ENCODE measurements at regions not wholly inside any gene's neighbourhood (a gene's known extent, or its start where the extent isn't known, plus 50 kb on each side); places are given as distances from the start of the nearest gene placed in this dataset.
"Not testable (repeated sequence)": the region's sequence is repeated elsewhere in the genome, so short reads cannot be mapped to it uniquely, and the experiment has no call there.

GRCh38 chrX:103904301-103904700 lies 58.1 kb upstream of the TMSB15B start:
- ChIA-PET POLR2A (no interaction called here), CTCF (no interaction called here)
- H3K9ac ChIP-seq (replicated peaks; ENCODE audit: extremely low read depth, insufficient read depth, low read length), result no peak overlapping the region
- H3K27me3 ChIP-seq (ENCODE audit: control insufficient read depth in 2 of 2, insufficient read depth in 2 of 2, low read length in 2 of 2), result no peaks in the 10 kb centered on the region
- H3K4me2 ChIP-seq (ENCODE audit: insufficient read depth, low read length), result no peak overlapping the region
- H4K20me1 ChIP-seq (replicated peaks; ENCODE audit: control insufficient read depth, extremely low read depth, insufficient read depth, low read length), result no peaks in the 10 kb centered on the region
- H3K4me3 ChIP-seq (replicated peaks in 1 of 3; ENCODE audit: insufficient read depth in 1 of 3, low read depth in 1 of 3, low read length in 3 of 3), result no peak overlapping the region
- no peaks in the 10 kb centered on the region for H3K36me3 ChIP-seq (ENCODE audit: control insufficient read depth in 2 of 2, extremely low read depth in 1 of 2, insufficient read depth in 2 of 2, low read length in 2 of 2)
- H2AFZ ChIP-seq (ENCODE audit: low read depth, low read length), result no peak overlapping the region
- no peaks in the 10 kb centered on the region for H3K9me1 ChIP-seq (replicated peaks; ENCODE audit: control insufficient read depth, extremely low read depth, insufficient read depth, low read length)
- no peak for TF ChIP-seq MAX (IDR thresholded peaks at IDR 0.05; ENCODE audit: insufficient read depth, insufficient read length)
- no peak for TF ChIP-seq MYC (IDR thresholded peaks at IDR 0.05; ENCODE audit: low read depth, low read length)
- no peak for TF ChIP-seq CTCF (IDR thresholded peaks at IDR 0.05; ENCODE audit: extremely low read depth in 1 of 2, insufficient read depth in 1 of 2, low read depth in 1 of 2, low read length in 2 of 2)
- no peak for TF ChIP-seq POLR2AphosphoS5 (IDR thresholded peaks at IDR 0.05; ENCODE audit: insufficient read depth, low read depth, low read length)
- TF ChIP-seq JUN (IDR thresholded peaks at IDR 0.05; ENCODE audit: borderline replicate concordance, insufficient read depth, insufficient read length, low read depth), result no peak
- TF ChIP-seq FOS (IDR thresholded peaks at IDR 0.05; ENCODE audit: borderline replicate concordance, insufficient read depth, low read length), result no peak
- TF ChIP-seq EZH2 (IDR thresholded peaks at IDR 0.05; ENCODE audit: borderline replicate concordance, low read depth, low read length, severe bottlenecking), result no peak
- no peak for TF ChIP-seq GATA2 (IDR thresholded peaks at IDR 0.05; ENCODE audit: insufficient read depth, insufficient read length, low read depth, low read length)
- TF ChIP-seq POLR2A (IDR thresholded peaks at IDR 0.05; ENCODE audit: low read depth, low read length), result no peak
- dilution Hi-C loops (cut with MboI; ENCODE audit: extremely low pct_ligation_motif_present, low sequenced_read_pairs) (no loop called here), intact Hi-C loops (cut with micrococcal nuclease) (no loop called here)
- no peaks in the 10 kb centered on the region for H3K79me2 ChIP-seq (ENCODE audit: control insufficient read depth, insufficient read depth, low read length)
- DNase-seq (ENCODE audit: low read depth, low spot score), result no peak
- FAIRE-seq, result no peak
- no TSS peak for BruUV-seq (replicated peaks)
- no peaks in the 10 kb centered on the region for H3K9me3 ChIP-seq (replicated peaks; ENCODE audit: control insufficient read depth, insufficient read depth, low read length)
- H3K4me1 ChIP-seq (ENCODE audit: control insufficient read depth, extremely low read depth, insufficient read depth, low read length), result no peaks in the 10 kb centered on the region
- H3K27ac ChIP-seq (ENCODE audit: insufficient read depth, low read depth, low read length), result no peak overlapping the region

- H3K4me3 ChIP-seq (replicated peaks in 1 of 3; ENCODE audit: insufficient read depth in 1 of 3, low read depth in 1 of 3, low read length in 3 of 3); H3K79me2 ChIP-seq (ENCODE audit: control insufficient read depth, insufficient read depth, low read length); H3K9ac ChIP-seq (replicated peaks; ENCODE audit: extremely low read depth, insufficient read depth, low read length); dilution Hi-C loops (cut with MboI; ENCODE audit: extremely low pct_ligation_motif_present, low sequenced_read_pairs); H2AFZ ChIP-seq (ENCODE audit: low read depth, low read length); FAIRE-seq; H3K4me2 ChIP-seq (ENCODE audit: insufficient read depth, low read length); H3K36me3 ChIP-seq (ENCODE audit: control insufficient read depth in 2 of 2, extremely low read depth in 1 of 2, insufficient read depth in 2 of 2, low read length in 2 of 2); H3K9me1 ChIP-seq (replicated peaks; ENCODE audit: control insufficient read depth, extremely low read depth, insufficient read depth, low read length); H3K27ac ChIP-seq (ENCODE audit: insufficient read depth, low read depth, low read length); DNase-seq (ENCODE audit: low read depth, low spot score); BruUV-seq (replicated peaks); H3K4me1 ChIP-seq (ENCODE audit: control insufficient read depth, extremely low read depth, insufficient read depth, low read length); CTCF ChIA-PET; H4K20me1 ChIP-seq (replicated peaks; ENCODE audit: control insufficient read depth, extremely low read depth, insufficient read depth, low read length); POLR2A ChIA-PET; intact Hi-C loops (cut with micrococcal nuclease); H3K9me3 ChIP-seq (replicated peaks; ENCODE audit: control insufficient read depth, insufficient read depth, low read length); H3K27me3 ChIP-seq (ENCODE audit: control insufficient read depth in 2 of 2, insufficient read depth in 2 of 2, low read length in 2 of 2): not testable (repeated sequence)
Observed at GRCh38 chrX:103902606-103903005, 59.8 kb upstream of the TMSB15B start.
